ENCODE measurements at regions not wholly inside any gene's neighbourhood (a gene's known extent, or its start where the extent isn't known, plus 50 kb on each side); places are given as distances from the start of the nearest gene placed in this dataset.

- POLR2A ChIA-PET: no interaction called here
- WGBS (ENCODE audit: insufficient coverage, insufficient replicate concordance, low lambda C conversion rate, missing lambda C conversion rate): 0% methylated on average over 2 of the region's 2 CpGs
- BruUV-seq (replicated peaks): no TSS peak
- intact Hi-C loops (cut with micrococcal nuclease; ENCODE audit: unreplicated experiment) (no loop called here), in situ Hi-C loops (cut with MboI) (no loop called here)
- no peaks in the 10 kb centered on the region for H3K27me3 ChIP-seq (replicated peaks in 1 of 2; ENCODE audit: control insufficient read depth in 2 of 2, insufficient read depth in 2 of 2, low read length in 1 of 2)
- SMC1A ChIA-PET (ENCODE audit: uncharacterized antibody, unreplicated experiment): no interaction called here
- no peak for TF ChIP-seq NR2C1 (IDR thresholded peaks at IDR 0.05)
- TF ChIP-seq NBN (IDR thresholded peaks at IDR 0.05): no peak
- TF ChIP-seq TCF7 (IDR thresholded peaks at IDR 0.05; ENCODE audit: borderline replicate concordance): no peak
- no peak for TF ChIP-seq SIN3A (IDR thresholded peaks at IDR 0.05; ENCODE audit: low read depth, low read length)
- TF ChIP-seq BCLAF1 (IDR thresholded peaks at IDR 0.05): no peak
- TF ChIP-seq MTA3 (IDR thresholded peaks at IDR 0.05; ENCODE audit: borderline replicate concordance, low read length): no peak
- no peak for ATAC-seq
- no peak overlapping the region for H2AFZ ChIP-seq (ENCODE audit: control insufficient read depth, low read depth, low read length)
- H3K9me3 ChIP-seq (replicated peaks; ENCODE audit: control insufficient read depth, insufficient read depth, low read length): no peaks in the 10 kb centered on the region; the same call in 2 of the 3 replicates
- no peaks in the 10 kb centered on the region for H3K36me3 ChIP-seq (ENCODE audit: control insufficient read depth in 2 of 2, insufficient read depth in 2 of 2, low read length in 1 of 2)
- no peak overlapping the region for H3K4me3 ChIP-seq
- no peaks in the 10 kb centered on the region for H4K20me1 ChIP-seq (ENCODE audit: control insufficient read depth, insufficient read depth)
- no peak overlapping the region for H3K4me2 ChIP-seq (ENCODE audit: control insufficient read depth, insufficient read depth)
- H3K9ac ChIP-seq (ENCODE audit: control insufficient read depth, insufficient read depth, low read length): no peak overlapping the region
- no peak for FAIRE-seq
- no peak overlapping the region for H3K27ac ChIP-seq (ENCODE audit: control insufficient read depth, insufficient read depth)
- DNase-seq (ENCODE audit: low read depth, low spot score): no peak
- RAD21 ChIA-PET (ENCODE audit: unreplicated experiment): no interaction called here
- no peaks in the 10 kb centered on the region for H3K4me1 ChIP-seq (ENCODE audit: control insufficient read depth, insufficient read depth, low read length)
- no peaks in the 10 kb centered on the region for H3K79me2 ChIP-seq (ENCODE audit: control insufficient read depth, insufficient read depth, low read length)
- CTCF ChIA-PET: no interaction called here
Measured at GRCh38 chr2:234669621-234670020, 172.7 kb upstream of the ARL4C start.

- intact Hi-C loops (cut with micrococcal nuclease; ENCODE audit: unreplicated experiment) (no loop called here), in situ Hi-C loops (cut with MboI) (no loop called here)
- Histone ChIP-seq H2AFZ (ENCODE audit: control insufficient read depth, low read depth, low read length) (no peak overlapping the region), H3K36me3 (ENCODE audit: control insufficient read depth in 2 of 2, insufficient read depth in 2 of 2, low read length in 1 of 2) (no peaks in the 10 kb centered on the region), H3K79me2 (ENCODE audit: control insufficient read depth, insufficient read depth, low read length) (no peaks in the 10 kb centered on the region), H3K4me1 (ENCODE audit: control insufficient read depth, insufficient read depth, low read length) (no peaks in the 10 kb centered on the region), H3K9me3 (replicated peaks; ENCODE audit: control insufficient read depth, insufficient read depth, low read length) (no peaks in the 10 kb centered on the region; the same call in 2 of the 3 replicates), H4K20me1 (ENCODE audit: control insufficient read depth, insufficient read depth) (no peaks in the 10 kb centered on the region), H3K9ac (ENCODE audit: control insufficient read depth, insufficient read depth, low read length) (no peak overlapping the region), H3K4me2 (ENCODE audit: control insufficient read depth, insufficient read depth) (no peak overlapping the region), H3K27ac (ENCODE audit: control insufficient read depth, insufficient read depth) (no peak overlapping the region), H3K27me3 (replicated peaks in 1 of 2; ENCODE audit: control insufficient read depth in 2 of 2, insufficient read depth in 2 of 2, low read length in 1 of 2) (no peaks in the 10 kb centered on the region), H3K4me3 (no peak overlapping the region)
- ChIA-PET POLR2A (no interaction called here), RAD21 (ENCODE audit: unreplicated experiment) (no interaction called here), SMC1A (ENCODE audit: uncharacterized antibody, unreplicated experiment) (no interaction called here), CTCF (no interaction called here)
- TF ChIP-seq SIN3A (IDR thresholded peaks at IDR 0.05; ENCODE audit: low read depth, low read length): no peak
- TF ChIP-seq ZBTB33 (IDR thresholded peaks at IDR 0.05): no peak
- no peak for TF ChIP-seq EP300 (IDR thresholded peaks at IDR 0.05; ENCODE audit: borderline replicate concordance in 1 of 2, control insufficient read depth in 1 of 2, low read depth in 2 of 2, low read length in 2 of 2)
- no TSS peak for BruUV-seq (replicated peaks)
- WGBS (ENCODE audit: insufficient coverage, insufficient replicate concordance, low lambda C conversion rate, missing lambda C conversion rate): 0% methylated on average over 2 of the region's 2 CpGs
- ATAC-seq: no peak
- no peak for DNase-seq (ENCODE audit: low read depth, low spot score)
- no peak for FAIRE-seq
Measured at GRCh38 chr2:234669001-234669400, 172.1 kb upstream of the ARL4C start.
